GM12891 (cell line): ENCODE measurements at regions not wholly inside any gene's neighbourhood (a gene's known extent, or its start where the extent isn't known, plus 50 kb on each side); places are given as distances from the start of the nearest gene placed in this dataset.

Experiments
- PAX5 ChIP-seq: IDR thresholded peaks from 2 replicates; pipeline ENCODE4 v1.6.1; 2011; ENCODE audit warnings: low read length, moderate library complexity, mild to moderate bottlenecking; ENCODE audit not compliant: insufficient read depth, severe bottlenecking
- POLR2A ChIP-seq: IDR thresholded peaks from 2 replicates; pipeline ENCODE4 v1.6.1; 2011; ENCODE audit warnings: low read depth, low read length, control low read depth
- POLR2AphosphoS5 ChIP-seq: IDR thresholded peaks from 2 replicates; pipeline ENCODE4 v1.6.1; 2011; ENCODE audit warnings: low read depth, low read length, control low read depth
- POU2F2 ChIP-seq: IDR thresholded peaks from 2 replicates; pipeline ENCODE4 v1.6.1; 2011; ENCODE audit warnings: low read depth, mild to moderate bottlenecking, control low read depth, low read length, moderate library complexity
- TAF1 ChIP-seq: IDR thresholded peaks from 2 replicates; pipeline ENCODE4 v1.6.1; 2011; ENCODE audit warnings: low read depth, low read length, control low read depth

DNA sequence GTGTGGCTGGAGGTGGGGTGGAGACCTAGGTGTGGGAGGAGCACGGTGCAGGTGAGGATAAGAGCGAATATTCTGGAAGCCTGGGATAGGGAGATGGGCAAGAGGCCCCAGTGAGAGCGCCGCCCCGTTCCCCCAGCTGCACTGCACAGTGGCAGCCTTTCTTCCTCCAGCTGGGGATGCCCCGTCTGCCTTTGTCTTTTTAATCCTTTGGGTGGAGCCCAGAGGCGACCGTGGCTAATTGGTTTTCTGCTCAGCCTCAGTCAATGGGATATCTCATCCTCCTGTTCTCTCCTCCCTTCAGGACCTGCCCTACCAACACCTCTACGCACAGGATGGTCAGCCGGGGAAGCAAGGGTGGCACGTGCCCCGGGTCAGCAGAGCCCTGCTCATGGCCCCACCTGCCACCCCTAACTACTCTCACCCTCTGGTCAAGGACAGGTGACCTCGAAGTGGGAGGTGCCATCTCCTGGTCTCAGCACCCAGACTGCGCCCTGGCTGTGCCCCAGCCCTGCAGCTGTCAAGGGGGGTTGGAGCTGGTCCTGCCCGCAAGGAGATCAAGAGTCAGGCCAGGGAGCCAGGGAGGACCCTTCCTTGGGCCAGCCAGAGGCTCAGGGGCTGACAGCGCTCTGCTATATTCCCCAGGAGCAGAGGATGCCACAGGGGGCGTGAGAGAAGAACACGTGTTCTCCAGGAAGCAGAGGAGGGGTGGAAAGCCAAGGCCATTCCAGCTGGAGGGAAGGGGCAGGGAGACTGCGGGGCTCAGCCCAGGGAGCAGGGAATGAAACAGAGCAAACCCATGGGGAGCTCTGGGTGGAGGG is 64.0 kb downstream of the ADRA2C start:
- no peak for TF ChIP-seq POLR2AphosphoS5
- no peak for TF ChIP-seq TAF1
- TF ChIP-seq POLR2A = no peak
- no peak for TF ChIP-seq PAX5
- TF ChIP-seq POU2F2 = no peak
